Esophagus squamous epithelium (tissue), 4 donors: ENCODE measurements at regions not wholly inside any gene's neighbourhood (a gene's known extent, or its start where the extent isn't known, plus 50 kb on each side); places are given as distances from the start of the nearest gene placed in this dataset.

Source experiments
- POLR2A ChIP-seq, 4 donors: fragments of 450-650 bp; IDR thresholded peaks; one replicate each; pipeline ENCODE4 v1.6.1; 2017; ENCODE audit warnings: antibody characterized with exemption in 4 of 4, mild to moderate bottlenecking in 4 of 4, moderate library complexity in 3 of 4
- TF ChIP-seq, protein P1 (sequence below), 6 experiments: fragments of 450-650 bp in 4 of 6; fragments of 200-600 bp in 2 of 6; sonication (generic) in 2 of 6; IDR thresholded peaks; one replicate each; pipeline ENCODE4 v1.5.1; 2016 to 2019; ENCODE audit warnings: antibody characterized with exemption in 6 of 6, mild to moderate bottlenecking in 4 of 6, moderate library complexity in 4 of 6

DNA sequence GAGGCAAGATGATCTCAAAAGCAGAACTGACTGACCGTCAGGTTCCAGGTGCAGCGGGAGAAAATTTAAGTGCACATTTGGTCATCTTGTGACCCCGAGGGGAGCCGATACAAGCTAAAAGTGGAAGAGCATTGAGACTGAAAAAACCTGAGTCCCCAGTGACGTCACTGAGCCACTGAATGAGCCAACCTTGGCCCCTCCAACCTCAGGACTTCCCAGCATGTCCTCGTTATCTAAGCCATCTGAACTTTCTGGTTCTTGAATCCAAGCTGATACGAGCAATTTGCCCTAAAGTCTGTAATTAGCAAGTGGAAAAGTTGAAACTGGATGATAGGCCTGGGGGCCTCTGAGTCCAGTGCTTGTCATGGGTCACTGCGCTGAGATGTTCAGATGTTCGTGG is 51.1 kb upstream of the ISX start:
- TF ChIP-seq, protein P1, sequence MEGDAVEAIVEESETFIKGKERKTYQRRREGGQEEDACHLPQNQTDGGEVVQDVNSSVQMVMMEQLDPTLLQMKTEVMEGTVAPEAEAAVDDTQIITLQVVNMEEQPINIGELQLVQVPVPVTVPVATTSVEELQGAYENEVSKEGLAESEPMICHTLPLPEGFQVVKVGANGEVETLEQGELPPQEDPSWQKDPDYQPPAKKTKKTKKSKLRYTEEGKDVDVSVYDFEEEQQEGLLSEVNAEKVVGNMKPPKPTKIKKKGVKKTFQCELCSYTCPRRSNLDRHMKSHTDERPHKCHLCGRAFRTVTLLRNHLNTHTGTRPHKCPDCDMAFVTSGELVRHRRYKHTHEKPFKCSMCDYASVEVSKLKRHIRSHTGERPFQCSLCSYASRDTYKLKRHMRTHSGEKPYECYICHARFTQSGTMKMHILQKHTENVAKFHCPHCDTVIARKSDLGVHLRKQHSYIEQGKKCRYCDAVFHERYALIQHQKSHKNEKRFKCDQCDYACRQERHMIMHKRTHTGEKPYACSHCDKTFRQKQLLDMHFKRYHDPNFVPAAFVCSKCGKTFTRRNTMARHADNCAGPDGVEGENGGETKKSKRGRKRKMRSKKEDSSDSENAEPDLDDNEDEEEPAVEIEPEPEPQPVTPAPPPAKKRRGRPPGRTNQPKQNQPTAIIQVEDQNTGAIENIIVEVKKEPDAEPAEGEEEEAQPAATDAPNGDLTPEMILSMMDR (IDR thresholded peaks at IDR 0.05) = no peak
- TF ChIP-seq POLR2A (IDR thresholded peaks at IDR 0.05) = no peak
